ENCODE measurements at regions not wholly inside any gene's neighbourhood (a gene's known extent, or its start where the extent isn't known, plus 50 kb on each side); places are given as distances from the start of the nearest gene placed in this dataset.

GRCh38 chr4:102451266-102451665 is 49.9 kb upstream of the NFKB1 start:
- H3K36me3 Mint-ChIP-seq, result no peaks in the 10 kb centered on the region
- no peaks in the 10 kb centered on the region for H3K9me3 Mint-ChIP-seq
- TF ChIP-seq, protein P1, sequence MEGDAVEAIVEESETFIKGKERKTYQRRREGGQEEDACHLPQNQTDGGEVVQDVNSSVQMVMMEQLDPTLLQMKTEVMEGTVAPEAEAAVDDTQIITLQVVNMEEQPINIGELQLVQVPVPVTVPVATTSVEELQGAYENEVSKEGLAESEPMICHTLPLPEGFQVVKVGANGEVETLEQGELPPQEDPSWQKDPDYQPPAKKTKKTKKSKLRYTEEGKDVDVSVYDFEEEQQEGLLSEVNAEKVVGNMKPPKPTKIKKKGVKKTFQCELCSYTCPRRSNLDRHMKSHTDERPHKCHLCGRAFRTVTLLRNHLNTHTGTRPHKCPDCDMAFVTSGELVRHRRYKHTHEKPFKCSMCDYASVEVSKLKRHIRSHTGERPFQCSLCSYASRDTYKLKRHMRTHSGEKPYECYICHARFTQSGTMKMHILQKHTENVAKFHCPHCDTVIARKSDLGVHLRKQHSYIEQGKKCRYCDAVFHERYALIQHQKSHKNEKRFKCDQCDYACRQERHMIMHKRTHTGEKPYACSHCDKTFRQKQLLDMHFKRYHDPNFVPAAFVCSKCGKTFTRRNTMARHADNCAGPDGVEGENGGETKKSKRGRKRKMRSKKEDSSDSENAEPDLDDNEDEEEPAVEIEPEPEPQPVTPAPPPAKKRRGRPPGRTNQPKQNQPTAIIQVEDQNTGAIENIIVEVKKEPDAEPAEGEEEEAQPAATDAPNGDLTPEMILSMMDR (IDR thresholded peaks at IDR 0.05; ENCODE audit: unreplicated experiment), result no peak
- H3K27ac Mint-ChIP-seq, result no peak overlapping the region
- DNase-seq (ENCODE audit: low spot score in 2 of 2, unreplicated experiment in 2 of 2), result no peak
- H3K4me3 Mint-ChIP-seq, result no peak overlapping the region
- H3K27me3 Mint-ChIP-seq (ENCODE audit: low read depth), result no peaks in the 10 kb centered on the region
- no peaks in the 10 kb centered on the region for H3K4me1 Mint-ChIP-seq

Data from mesothelial cell of epicardium (in vitro differentiated cells).